Fibroblast of lung (primary cell): ENCODE measurements at regions not wholly inside any gene's neighbourhood (a gene's known extent, or its start where the extent isn't known, plus 50 kb on each side); places are given as distances from the start of the nearest gene placed in this dataset.

ENCODE experiments used
- EZH2 ChIP-seq: IDR thresholded peaks from 2 replicates; pipeline ENCODE4 v1.5.1; 2012; ENCODE audit warnings: low read length, control low read depth, mild to moderate bottlenecking; ENCODE audit errors: missing control alignments
- TF ChIP-seq, protein P1 (sequence below), 2 donors: IDR thresholded peaks in 1 of 2; conservative IDR thresholded peaks in 1 of 2; 1 replicate in 1 of 2; 2 replicates in 1 of 2; pipeline ENCODE4 v1.5.1; 2011 to 2012; ENCODE audit warnings: low read length in 2 of 2, control low read depth in 1 of 2, inconsistent platforms in 1 of 2, low read depth in 1 of 2, mild to moderate bottlenecking in 1 of 2

DNA sequence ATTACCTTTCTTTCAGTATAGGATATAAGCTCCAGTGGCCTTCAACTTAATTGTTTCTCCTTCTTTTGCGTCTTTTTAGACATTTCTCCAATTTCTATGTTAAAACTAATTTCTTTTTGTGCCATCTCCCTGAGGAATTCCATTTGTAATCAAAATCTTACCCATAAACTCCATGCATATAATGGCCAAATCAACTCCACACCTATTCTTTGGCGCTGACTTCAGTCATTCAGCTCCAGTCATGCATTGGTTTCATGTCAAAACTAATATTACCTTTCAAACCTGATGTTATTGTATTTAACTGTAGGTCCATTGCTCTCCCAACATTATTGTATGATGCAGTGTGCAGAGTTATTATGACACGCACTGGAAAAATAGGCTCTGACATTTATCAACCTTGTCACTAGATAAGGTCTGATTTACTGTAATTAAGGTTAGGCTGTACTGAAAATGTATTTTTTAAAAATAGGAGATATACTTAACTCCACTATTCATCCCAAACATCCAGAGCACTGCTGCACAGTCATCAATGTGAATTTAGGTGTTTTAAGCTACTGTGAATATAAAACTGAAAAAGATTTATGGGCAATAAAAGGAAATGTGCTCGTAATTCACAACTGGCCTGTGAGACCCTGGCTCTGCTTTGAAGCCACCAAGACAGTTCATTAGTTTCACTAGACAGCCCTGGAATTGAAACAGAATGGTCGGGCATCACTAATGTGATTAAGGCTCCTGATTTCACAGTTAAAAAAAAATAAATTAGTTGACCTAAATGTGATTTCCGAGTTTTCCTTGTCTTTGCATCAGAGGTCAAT is 180.6 kb upstream of the GRIA4 start:
- TF ChIP-seq, protein P1, sequence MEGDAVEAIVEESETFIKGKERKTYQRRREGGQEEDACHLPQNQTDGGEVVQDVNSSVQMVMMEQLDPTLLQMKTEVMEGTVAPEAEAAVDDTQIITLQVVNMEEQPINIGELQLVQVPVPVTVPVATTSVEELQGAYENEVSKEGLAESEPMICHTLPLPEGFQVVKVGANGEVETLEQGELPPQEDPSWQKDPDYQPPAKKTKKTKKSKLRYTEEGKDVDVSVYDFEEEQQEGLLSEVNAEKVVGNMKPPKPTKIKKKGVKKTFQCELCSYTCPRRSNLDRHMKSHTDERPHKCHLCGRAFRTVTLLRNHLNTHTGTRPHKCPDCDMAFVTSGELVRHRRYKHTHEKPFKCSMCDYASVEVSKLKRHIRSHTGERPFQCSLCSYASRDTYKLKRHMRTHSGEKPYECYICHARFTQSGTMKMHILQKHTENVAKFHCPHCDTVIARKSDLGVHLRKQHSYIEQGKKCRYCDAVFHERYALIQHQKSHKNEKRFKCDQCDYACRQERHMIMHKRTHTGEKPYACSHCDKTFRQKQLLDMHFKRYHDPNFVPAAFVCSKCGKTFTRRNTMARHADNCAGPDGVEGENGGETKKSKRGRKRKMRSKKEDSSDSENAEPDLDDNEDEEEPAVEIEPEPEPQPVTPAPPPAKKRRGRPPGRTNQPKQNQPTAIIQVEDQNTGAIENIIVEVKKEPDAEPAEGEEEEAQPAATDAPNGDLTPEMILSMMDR (conservative IDR thresholded peaks at IDR 0.05 in 1 of 2, IDR thresholded peaks at IDR 0.05 in 1 of 2; ENCODE audit: low read depth in 1 of 2, low read length in 2 of 2), result no peak
- TF ChIP-seq EZH2, result no peak
